Calu3 (cell line): ENCODE measurements at regions not wholly inside any gene's neighbourhood (a gene's known extent, or its start where the extent isn't known, plus 50 kb on each side); places are given as distances from the start of the nearest gene placed in this dataset.

ENCODE experiments used
- BruUV-seq: library from RNA; stranded (reverse); fragments of 400-500 nt; replicated peaks from 2 replicates; lab custom pipeline; 2021; lab: Mats Ljungman, UMichigan
- CTCF ChIA-PET: fragments of 300-600 bp; sonication (Branson Sonifier 250); formaldehyde crosslinking; loops from one replicate; lab custom pipeline; 2022; ENCODE audit warnings: antibody characterized with exemption; lab: Charles Lee
- DNase-seq: peaks from one replicate; pipeline ENCODE4 v3.0.0; 2022
- H3K27ac Mint-ChIP-seq: one replicate; pipeline ENCODE4 v1.8.0; 2022; ENCODE audit warnings: mixed read lengths; ENCODE audit not compliant: unreplicated experiment
- H3K27me3 Mint-ChIP-seq: one replicate; pipeline ENCODE4 v1.8.0; 2022; ENCODE audit warnings: mixed read lengths; ENCODE audit not compliant: unreplicated experiment
- H3K36me3 Mint-ChIP-seq: one replicate; pipeline ENCODE4 v1.8.0; 2022; ENCODE audit warnings: mild to moderate bottlenecking, moderate library complexity, mixed read lengths; ENCODE audit not compliant: insufficient read depth, unreplicated experiment
- H3K4me1 Mint-ChIP-seq: one replicate; pipeline ENCODE4 v1.8.0; 2022; ENCODE audit warnings: mild to moderate bottlenecking, low read depth, mixed read lengths; ENCODE audit not compliant: unreplicated experiment
- H3K4me3 Mint-ChIP-seq: one replicate; pipeline ENCODE4 v1.8.0; 2022; ENCODE audit warnings: mild to moderate bottlenecking, low read depth, moderate library complexity, mixed read lengths; ENCODE audit not compliant: unreplicated experiment
- H3K9me3 Mint-ChIP-seq: one replicate; pipeline ENCODE4 v1.8.0; 2022; ENCODE audit warnings: low read depth, mixed read lengths; ENCODE audit not compliant: unreplicated experiment
- CTCF ChIP-seq: fragments of 200-600 bp; IDR thresholded peaks from one replicate; pipeline ENCODE4 v1.8.0; 2022; ENCODE audit warnings: antibody characterized with exemption; ENCODE audit not compliant: unreplicated experiment
- intact Hi-C: fragments of 100-400 bp; cut with micrococcal nuclease; formaldehyde crosslinking; loops from one replicate; pipeline ENCODE4 v1.10.0; 2022; ENCODE audit not compliant: unreplicated experiment

GRCh38 chr4:67250131-67250896 lies 295.0 kb downstream of the CENPC start:
- Mint-ChIP-seq H3K4me3 (no peak overlapping the region), H3K27ac (no peak overlapping the region), H3K36me3 (no peaks in the 10 kb centered on the region), H3K4me1 (no peaks in the 10 kb centered on the region), H3K27me3 (no peaks in the 10 kb centered on the region), H3K9me3 (no peaks in the 10 kb centered on the region)
- no TSS peak for BruUV-seq
- DNase-seq, result no peak
- no peak for TF ChIP-seq CTCF
- intact Hi-C loops, result no loop called here
- CTCF ChIA-PET, result no interaction called here

GRCh38 chr4:67236788-67237187 lies 308.5 kb downstream of the CENPC start:
- CTCF ChIA-PET, result no interaction called here
- no peak for TF ChIP-seq CTCF
- no TSS peak for BruUV-seq
- no peak for DNase-seq
- Mint-ChIP-seq H3K36me3 (no peaks in the 10 kb centered on the region), H3K9me3 (no peaks in the 10 kb centered on the region), H3K27ac (no peak overlapping the region), H3K4me3 (no peak overlapping the region), H3K27me3 (no peaks in the 10 kb centered on the region), H3K4me1 (no peaks in the 10 kb centered on the region)
- intact Hi-C loops, result no loop called here

- BruUV-seq, result no TSS peak
- Mint-ChIP-seq H3K36me3 (no peaks in the 10 kb centered on the region), H3K27me3 (no peaks in the 10 kb centered on the region), H3K27ac (no peak overlapping the region), H3K4me3 (no peak overlapping the region), H3K9me3 (no peaks in the 10 kb centered on the region), H3K4me1 (no peaks in the 10 kb centered on the region)
- DNase-seq, result no peak
- no peak for TF ChIP-seq CTCF
- intact Hi-C loops, result no loop called here
- CTCF ChIA-PET, result no interaction called here
Measured at GRCh38 chr4:67236318-67236717, 309.0 kb downstream of the CENPC start.

- intact Hi-C loops, result no loop called here
- no peak for TF ChIP-seq CTCF
- no peak for DNase-seq
- H3K36me3 Mint-ChIP-seq, result no peaks in the 10 kb centered on the region
- CTCF ChIA-PET, result no interaction called here
- no TSS peak for BruUV-seq
- H3K4me3 Mint-ChIP-seq, result no peak overlapping the region
- no peaks in the 10 kb centered on the region for H3K9me3 Mint-ChIP-seq
- H3K27me3 Mint-ChIP-seq, result no peaks in the 10 kb centered on the region
- H3K27ac Mint-ChIP-seq, result no peak overlapping the region
- H3K4me1 Mint-ChIP-seq, result no peaks in the 10 kb centered on the region
Measured at GRCh38 chr4:67234296-67234695, 311.0 kb downstream of the CENPC start.
